ENCODE measurements at regions not wholly inside any gene's neighbourhood (a gene's known extent, or its start where the extent isn't known, plus 50 kb on each side); places are given as distances from the start of the nearest gene placed in this dataset.

DNA sequence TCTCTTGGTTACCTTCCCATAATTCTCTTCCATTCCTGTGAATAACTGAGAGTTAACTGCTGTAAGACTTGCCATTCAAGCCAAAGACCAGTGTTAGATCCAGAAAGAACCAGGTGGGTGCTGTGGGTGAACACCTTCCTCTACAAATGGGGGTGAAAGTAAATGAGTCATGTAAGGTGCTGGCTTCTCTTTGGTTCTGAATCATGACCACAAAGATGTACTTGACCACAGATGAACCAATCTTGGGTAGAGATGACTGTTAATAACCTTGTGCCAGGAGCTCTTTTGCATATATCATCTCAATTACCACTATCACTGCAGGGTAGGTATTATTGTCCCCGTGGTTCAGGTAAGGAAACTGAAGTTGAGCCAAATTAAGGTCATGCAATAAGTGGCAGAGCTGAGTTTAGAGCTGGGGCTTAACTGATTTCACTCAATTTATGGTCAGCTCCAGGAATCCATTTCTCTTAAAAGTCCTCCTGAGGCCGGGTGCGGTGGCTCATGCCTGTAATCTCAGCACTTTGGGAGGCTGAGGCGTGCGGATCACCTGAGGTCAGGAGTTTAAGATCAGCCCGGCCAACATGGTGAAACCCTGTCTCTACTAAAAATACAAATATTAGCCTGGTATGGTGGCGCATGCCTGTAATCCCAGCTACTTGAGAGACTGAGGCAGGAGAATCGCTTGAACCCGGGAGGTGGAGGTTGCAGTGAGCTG lies 244.9 kb upstream of the CXCR4 start:
- peak in 1 of 5 donors; percentile 87 for DNase-seq

- DNase-seq = no peak
These were observed 243.6 kb upstream of the CXCR4 start for GRCh38 chr2:136361521-136361920.

GRCh38 chr2:136360790-136361189 lies 242.8 kb upstream of the CXCR4 start:
- no peak for DNase-seq

DNA sequence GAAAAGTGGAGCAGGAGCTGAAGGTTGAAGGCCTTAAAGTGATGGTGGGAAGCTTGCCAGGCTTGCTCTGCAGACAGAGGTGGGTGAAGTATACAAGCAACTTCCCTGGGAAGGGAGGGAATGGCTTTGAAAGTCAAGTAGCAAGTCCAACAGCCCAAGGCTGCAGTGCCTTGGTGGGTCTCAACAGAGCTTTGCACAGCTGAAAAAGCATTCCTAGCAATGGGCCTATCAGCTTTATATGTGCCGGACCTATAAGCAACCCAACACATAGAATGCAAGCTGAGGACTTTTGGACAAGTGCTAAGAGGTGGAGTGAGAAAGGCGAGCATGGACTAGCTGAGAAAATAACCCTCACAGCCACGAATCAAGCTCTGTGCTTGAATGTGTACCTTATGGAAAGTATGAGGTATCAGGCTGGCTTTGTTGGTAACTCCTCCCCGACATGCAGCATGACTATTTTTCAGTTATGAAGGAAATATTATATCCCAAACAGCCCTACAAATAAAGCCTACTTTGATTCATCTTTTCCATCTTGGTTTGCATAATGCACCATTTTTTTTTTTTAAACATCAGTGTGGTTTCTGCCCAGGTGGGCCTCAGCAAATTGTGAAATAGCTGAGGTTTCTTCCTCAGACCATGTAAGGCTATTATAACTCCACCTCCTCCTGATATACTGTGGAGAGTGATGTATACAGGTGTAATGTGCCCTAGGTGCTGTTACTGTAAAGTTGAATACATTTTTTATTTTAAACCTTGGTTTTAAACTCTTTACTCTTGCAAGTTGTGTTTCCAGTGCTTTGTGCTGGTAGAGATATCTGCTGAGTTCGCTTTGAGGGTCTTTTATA lies 241.4 kb upstream of the CXCR4 start:
- DNase-seq = no peak

- DNase-seq = no peak
These were observed 240.6 kb upstream of the CXCR4 start for GRCh38 chr2:136358576-136358975.

DNA sequence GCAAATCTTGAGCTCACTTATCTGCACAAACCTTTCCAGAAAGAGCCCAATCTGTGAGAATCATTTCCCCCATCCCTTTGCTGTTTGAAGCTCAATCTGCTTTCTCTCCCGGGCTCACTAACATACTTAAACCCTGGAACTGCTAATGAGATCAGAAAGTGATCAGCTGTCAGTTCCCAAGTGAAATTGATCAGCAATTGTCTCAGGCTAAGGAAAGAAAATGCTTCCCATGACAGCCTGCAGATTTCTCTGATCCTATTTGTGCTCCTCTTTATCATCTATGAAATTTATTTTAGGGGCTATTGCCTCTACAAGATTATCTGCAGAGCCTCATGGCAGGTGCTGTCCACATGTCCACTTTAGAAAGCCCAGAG lies 239.0 kb upstream of the CXCR4 start:
- DNase-seq = no peak

GRCh38 chr2:136356125-136357006 lies 238.4 kb upstream of the CXCR4 start:
- DNase-seq = no peak

DNA sequence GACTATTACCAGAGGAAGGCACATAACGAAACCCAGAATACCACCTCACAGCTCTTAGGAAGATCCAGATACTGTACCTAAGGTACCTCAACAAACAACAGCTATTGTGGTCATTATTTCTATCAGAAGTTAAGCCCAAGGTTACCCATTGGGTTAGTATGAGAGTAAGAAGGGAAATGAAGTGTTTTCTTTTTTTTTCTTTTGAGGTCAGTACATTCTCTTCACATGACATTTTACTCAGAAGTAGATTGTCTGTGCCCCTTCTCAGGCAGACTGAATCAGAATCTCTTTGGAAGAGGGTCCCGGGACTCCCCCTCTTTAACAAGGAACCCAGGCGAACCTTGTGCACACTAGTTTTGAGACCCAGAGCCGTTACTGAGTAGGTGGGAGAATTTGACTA lies 233.7 kb upstream of the CXCR4 start:
- no peak for DNase-seq

DNA sequence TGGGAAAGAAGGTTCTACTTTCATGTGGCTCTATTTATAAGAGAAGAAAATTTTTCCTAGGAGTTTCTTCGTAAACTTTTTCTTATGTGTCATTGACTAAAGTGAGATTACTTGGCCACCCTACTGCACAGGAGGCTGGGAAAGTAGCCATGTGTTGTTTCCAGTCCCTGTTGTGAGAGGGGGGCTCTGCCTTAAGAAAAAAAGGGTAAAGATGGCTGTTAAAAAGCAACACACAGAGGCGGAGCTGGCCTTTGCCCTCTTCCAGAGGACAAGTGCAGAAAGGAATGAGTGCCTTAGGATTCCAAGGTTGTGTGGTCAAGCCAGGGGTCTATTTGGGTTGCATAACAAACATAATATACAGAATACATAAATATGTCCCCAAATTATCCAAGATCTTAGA lies 230.0 kb upstream of the CXCR4 start:
- DNase-seq = no peak

GRCh38 chr2:136344339-136344738 lies 226.4 kb upstream of the CXCR4 start:
- DNase-seq = no peak

DNA sequence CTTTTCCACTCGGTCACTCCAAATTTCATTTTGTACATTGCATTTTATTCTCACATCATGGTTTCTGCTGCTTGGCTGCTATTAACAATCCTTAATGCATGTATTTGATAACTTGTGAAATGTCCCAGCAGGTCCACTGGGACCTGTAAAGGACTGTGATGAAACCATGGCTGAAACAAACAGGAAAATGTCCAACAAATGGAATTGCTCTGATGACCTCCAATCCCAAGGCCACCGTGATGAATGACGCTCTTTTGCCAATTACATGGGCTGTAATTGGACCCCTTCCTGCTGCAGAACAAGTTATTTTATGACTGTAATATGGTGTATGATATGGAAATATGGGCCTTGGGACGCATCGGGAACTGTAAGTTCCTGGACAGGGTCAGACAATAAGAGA lies 224.2 kb upstream of the CXCR4 start:
- no peak for DNase-seq

DNA sequence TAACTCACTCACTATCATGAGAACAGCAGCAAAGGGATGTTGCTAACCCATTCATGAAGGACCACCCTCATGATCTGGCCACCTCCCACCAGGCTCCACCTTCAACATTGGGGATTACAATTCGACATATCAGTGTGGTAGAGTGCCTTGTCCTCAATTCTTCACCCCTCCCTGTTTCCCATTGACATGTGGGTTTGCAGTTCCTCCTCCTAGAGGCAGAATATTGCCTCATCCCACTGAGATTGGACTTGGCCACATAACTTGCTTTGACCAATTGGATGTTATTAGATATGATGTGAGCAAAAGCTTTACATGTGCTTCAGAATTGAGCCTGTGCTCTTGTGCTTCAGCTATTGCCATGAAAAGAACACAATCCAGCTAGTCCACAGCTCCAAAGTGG lies 217.0 kb upstream of the CXCR4 start:
- DNase-seq = no peak

- DNase-seq = no peak
These were observed 214.6 kb upstream of the CXCR4 start for GRCh38 chr2:136332436-136333095.

GRCh38 chr2:136331226-136331625 lies 213.3 kb upstream of the CXCR4 start:
- DNase-seq = no peak

GRCh38 chr2:136328207-136328795 lies 210.4 kb upstream of the CXCR4 start:
- DNase-seq = no peak

DNA sequence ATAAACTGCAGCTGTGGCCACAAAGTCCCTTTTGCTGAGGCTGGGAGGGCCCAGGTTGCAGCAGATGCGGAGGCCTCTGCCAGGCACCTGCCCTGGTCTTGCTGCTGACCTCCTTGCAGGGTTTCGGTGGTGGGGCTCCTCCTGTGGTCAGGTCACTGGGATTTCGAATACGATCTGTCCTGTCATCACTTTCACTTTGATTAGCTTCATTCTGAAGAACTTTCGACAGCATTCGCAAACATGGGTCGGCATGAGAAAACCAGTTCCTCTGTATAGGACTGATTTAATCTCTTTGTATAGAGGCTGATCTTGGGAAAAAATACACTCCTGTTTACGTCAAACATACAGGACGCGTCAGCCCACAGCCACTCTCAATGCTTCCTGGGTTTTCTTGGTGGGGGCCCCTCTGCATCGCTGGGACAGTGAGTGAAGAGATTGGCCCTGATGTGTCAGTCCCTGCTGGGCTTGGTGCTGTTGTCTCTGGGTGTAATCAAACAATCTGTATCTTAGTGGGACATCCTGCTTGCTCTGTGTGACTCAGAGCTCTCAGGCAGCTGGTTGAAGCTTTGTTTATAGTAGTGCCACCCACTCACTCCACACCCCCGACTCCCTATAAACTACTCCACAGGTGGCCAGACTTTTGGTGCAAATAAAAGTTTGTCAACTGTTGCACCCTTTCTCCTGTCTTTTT lies 209.4 kb upstream of the CXCR4 start:
- DNase-seq = peak; percentile 40 to 89 (median 64)

- DNase-seq = no peak
These were observed 207.9 kb upstream of the CXCR4 start for GRCh38 chr2:136325844-136326331.

GRCh38 chr2:136324966-136325365 lies 207.0 kb upstream of the CXCR4 start:
- DNase-seq = no peak

- peak in 1 of 5 donors; percentile 42 for DNase-seq
These were observed 206.0 kb upstream of the CXCR4 start for GRCh38 chr2:136323935-136324334.

GRCh38 chr2:136323195-136323594 lies 205.2 kb upstream of the CXCR4 start:
- DNase-seq = no peak

DNA sequence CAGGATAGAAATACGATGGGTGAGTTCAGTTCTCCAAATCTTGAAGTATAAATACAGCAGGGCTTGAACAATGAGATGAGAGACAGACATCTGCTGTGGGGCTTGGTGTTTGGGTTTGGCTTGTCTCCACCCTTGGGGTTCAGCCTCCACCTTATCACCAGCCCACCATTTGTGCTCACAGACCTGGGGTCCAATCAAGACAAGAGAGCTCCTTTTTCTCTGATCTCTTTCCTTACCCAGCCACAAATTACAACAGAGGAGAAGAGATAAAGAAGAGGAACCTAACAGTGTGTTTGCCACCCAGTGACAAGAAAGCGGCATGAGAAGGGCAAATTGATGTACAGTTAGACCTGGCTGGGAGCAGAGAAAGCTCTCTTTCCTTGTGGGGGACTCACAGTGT lies 204.5 kb upstream of the CXCR4 start:
- no peak for DNase-seq

DNA sequence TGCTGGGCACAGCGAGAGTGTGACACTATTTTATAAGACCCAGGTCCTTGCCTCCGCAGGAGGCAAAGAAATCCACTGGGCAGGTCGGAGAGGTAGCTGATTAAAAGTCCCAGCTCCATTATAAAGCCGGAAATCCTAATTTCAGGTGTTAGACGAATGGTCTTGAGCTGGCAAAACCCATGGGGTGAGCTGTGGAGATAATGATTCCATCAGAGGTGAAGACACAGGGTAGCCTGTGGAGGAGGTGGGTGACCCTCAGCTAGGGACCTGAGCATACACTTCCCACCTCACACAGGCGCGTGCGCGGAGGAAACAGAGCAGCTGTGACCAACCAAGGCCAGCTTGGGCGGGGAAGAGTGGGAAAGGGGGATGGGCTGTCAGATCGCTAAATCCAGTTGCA lies 201.7 kb upstream of the CXCR4 start:
- DNase-seq = no peak
